ENCODE measurements at regions not wholly inside any gene's neighbourhood (a gene's known extent, or its start where the extent isn't known, plus 50 kb on each side); places are given as distances from the start of the nearest gene placed in this dataset.

DNA sequence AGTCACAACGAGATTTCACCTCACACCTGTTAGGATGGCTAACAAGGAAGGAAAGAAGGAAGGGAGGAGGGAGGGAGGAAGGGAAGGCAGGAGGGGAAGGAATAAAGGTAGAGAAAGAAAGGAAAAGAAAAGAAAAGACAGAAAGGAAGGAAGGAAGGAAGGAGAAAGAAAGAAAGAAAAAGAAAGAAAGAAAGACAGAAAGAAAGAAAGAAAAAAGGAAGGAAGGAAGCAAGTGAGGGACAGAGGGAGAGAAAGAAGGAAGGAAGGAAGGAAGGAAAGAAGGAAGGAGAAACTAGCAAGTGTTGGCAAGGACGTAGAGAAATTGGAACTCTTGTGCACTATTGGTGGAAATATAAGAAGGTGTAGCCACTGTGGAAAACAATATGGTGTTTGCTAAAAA, 52.2 kb downstream of the CCDC185 start:
- no peaks in the 10 kb centered on the region for H3K4me1 Mint-ChIP-seq
- no peak overlapping the region for H3K4me3 Mint-ChIP-seq
- peaks cover 6% of the 10 kb centered on the region for H3K27me3 Mint-ChIP-seq
- peaks cover 5 to 8% (median 8%) of the 10 kb centered on the region in 3 donors for H3K9me3 Mint-ChIP-seq
- H3K27ac Mint-ChIP-seq = no peak overlapping the region
- H3K36me3 Mint-ChIP-seq = peaks cover 1% of the 10 kb centered on the region

DNA sequence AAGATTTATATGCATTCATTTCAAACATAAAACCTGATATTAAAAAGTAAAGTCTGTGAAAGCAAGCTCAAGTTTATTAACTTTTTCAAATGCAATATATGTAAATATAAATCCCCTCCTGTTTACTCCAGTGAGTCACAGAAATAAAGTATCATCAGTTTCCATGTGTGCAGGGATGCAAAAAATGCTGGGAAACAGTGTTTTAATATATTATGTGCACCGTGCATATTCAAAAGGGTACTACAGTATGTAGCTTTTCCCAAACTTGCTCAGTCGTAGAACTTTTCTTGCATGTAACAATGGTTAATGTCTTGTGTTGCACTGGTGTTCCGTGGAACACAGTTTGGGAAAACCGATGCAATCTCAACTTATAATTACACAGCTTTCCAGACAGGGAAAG, 60.7 kb downstream of the CCDC185 start:
- Mint-ChIP-seq H3K27me3 (no peaks in the 10 kb centered on the region), H3K27ac (no peak overlapping the region), H3K9me3 (peaks cover 0 to 2% (median 0%) of the 10 kb centered on the region in 3 donors), H3K4me1 (no peaks in the 10 kb centered on the region), H3K36me3 (no peaks in the 10 kb centered on the region), H3K4me3 (no peak overlapping the region)

DNA sequence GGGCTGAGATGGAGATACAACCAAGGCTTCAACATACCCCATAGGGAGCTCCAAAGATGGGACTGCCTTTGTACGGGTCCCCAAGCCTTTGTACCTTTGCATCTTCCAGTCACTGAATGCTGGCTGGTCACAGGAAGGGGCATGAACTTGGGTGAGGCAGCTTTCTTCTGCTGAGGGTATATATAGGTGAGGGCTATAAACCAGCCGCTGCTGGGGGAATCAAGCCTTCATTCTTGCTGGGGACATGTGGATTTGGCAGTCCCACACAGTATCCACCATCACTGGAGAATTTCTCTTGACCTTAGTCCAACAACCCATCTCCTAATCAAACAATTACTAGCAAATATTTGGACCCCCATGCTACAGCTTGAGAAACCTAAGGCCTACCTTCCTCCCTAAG, 61.7 kb downstream of the CCDC185 start:
- H3K4me1 Mint-ChIP-seq = no peaks in the 10 kb centered on the region
- no peaks in the 10 kb centered on the region for H3K36me3 Mint-ChIP-seq

DNA sequence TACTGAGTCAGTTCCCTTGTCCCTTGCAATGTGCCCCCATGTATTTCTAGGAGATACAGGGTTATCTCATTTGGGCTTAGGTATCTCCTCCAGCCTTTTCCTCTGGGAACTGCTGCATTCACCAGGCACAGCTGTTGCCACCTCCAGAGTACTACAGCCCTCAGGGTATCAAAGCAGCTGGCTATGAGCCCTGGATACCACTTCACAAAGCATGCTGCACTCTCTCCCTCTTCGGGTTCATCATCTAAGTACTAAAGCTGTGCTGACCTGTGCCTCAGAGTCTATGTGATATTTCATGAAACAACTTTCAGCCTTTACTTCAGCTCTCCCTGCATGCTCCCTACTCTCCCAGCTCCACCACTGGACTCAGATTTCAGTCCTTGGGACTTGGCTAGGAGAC, 62.3 kb downstream of the CCDC185 start:
- H3K27me3 Mint-ChIP-seq = no peaks in the 10 kb centered on the region
- H3K9me3 Mint-ChIP-seq = peaks cover 0 to 2% (median 0%) of the 10 kb centered on the region in 3 donors
- H3K4me3 Mint-ChIP-seq = no peak overlapping the region
- no peaks in the 10 kb centered on the region for H3K4me1 Mint-ChIP-seq
- peak overlapping the region in 1 of 3 donors; percentile 60 for H3K27ac Mint-ChIP-seq
- no peaks in the 10 kb centered on the region for H3K36me3 Mint-ChIP-seq

More for the DNA sequence above, 61.7 kb downstream of the CCDC185 start:
- Mint-ChIP-seq H3K4me3 (no peak overlapping the region), H3K27me3 (no peaks in the 10 kb centered on the region), H3K9me3 (peaks cover 0 to 2% (median 0%) of the 10 kb centered on the region in 3 donors), H3K27ac (peak overlapping the region in 1 of 3 donors; percentile 60)

DNA sequence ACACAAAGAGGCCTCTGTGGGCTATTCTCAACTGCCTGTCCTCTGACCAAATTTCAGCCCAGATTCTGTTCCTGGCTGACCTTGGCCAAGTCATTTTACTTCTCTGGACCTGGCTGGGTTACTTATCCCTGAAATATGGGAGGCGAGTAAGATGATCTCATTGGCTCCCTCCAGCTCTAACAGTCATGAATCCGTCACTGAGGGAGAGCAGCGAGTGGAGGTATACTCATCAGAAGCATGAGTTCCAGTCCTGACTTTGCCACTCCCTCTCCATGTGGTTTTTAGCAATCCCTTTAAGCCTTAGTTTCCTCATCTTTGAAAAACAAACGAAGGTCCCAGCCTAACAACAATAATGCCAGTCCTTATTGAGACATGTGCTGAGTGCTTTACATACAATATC, 63.5 kb downstream of the CCDC185 start:
- Mint-ChIP-seq H3K4me3 (no peak overlapping the region), H3K9me3 (peaks cover 0 to 4% (median 0%) of the 10 kb centered on the region in 3 donors), H3K36me3 (no peaks in the 10 kb centered on the region), H3K27ac (no peak overlapping the region), H3K27me3 (peaks cover 7% of the 10 kb centered on the region), H3K4me1 (no peaks in the 10 kb centered on the region)

DNA sequence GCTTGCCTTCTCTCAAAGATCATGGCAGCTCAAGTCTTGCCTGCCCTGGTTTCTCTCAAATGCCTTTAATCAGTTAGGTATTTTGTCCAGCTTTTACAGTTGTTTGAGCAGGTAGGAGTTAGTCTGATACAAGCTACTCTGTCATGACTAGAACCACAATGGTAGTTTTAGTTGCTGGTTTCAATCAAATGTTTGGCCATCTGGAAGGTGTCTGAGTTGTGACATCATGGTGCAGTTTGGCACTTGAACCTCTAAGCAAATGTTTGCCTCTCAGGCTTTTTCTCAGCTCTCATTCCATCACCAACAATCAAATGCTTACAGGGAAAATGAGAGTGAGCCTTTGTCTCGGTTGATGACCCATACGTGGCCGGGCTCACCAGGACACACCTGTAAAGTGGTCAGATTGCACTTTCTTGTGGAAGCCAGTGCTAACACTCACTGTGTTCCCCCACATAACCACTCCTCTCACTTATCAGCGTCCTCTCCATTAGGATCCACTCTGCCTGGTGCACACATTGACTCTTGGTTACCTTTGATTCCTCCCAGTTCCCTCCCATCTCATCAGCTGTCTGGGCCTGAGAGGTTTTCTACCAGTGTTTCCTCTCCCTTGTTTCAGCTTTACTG, 67.5 kb downstream of the CCDC185 start:
- Mint-ChIP-seq H3K36me3 (no peaks in the 10 kb centered on the region), H3K4me1 (no peaks in the 10 kb centered on the region), H3K4me3 (no peak overlapping the region), H3K27ac (peak overlapping the region in 1 of 3 donors; percentile 60), H3K9me3 (peaks cover 0 to 3% (median 0%) of the 10 kb centered on the region in 3 donors), H3K27me3 (peaks cover 7% of the 10 kb centered on the region)

DNA sequence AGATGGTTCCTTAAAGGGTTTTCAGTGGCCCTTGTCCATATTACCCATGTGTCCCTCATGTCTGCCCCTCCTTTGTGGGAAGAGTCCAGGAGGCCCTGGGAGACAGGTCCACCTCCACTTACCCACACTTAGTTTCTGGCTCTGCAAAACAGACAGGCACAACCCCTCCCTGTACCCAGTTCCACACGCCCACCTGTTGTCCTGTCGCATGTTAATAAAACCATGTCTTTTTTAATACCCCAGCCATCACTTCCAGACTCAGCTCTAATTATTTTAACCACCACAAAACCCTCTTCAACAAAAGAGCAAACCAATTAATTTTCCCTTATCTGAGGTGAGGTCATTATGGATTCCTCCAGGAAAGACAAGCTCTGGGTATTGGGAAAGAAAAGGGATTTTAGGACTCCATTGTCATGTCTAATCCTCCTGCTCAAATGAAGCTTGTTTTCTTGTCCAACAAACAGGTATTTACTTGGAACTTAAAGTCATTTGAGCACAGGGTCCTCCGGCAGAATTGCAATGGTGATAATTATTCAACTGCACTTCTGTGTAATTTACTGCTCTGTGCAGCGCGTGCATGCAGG, 68.9 kb downstream of the CCDC185 start:
- H3K27me3 Mint-ChIP-seq = peaks cover 8% of the 10 kb centered on the region
- no peaks in the 10 kb centered on the region for H3K4me1 Mint-ChIP-seq
- no peak overlapping the region for H3K4me3 Mint-ChIP-seq
- peaks cover 0 to 3% (median 0%) of the 10 kb centered on the region in 3 donors for H3K9me3 Mint-ChIP-seq
- H3K27ac Mint-ChIP-seq = no peak overlapping the region
- no peaks in the 10 kb centered on the region for H3K36me3 Mint-ChIP-seq

DNA sequence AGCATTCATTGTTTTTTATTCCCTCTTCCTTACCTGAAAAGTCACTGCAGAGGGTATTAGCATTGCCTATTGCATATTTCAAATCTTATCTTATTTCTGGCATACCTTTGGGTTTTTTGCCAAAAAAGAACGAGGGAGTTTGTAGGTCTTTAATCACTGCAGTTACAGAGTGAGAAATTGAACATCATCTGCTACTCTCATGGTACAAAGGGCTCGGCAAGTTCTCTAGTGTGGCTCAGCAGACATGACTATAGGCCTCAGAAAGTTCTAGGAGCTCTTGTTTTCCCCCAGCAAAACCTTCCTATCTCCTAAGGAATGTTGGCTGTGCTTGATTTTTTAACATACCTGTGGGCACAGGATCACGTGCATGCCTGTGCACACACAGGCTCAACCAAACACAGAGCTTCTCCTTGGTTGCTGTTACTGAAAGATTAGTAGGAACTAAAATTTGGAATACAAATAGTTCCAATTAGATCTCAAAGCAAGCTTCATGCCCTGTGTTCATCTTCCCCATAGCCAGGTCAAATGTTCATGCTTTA, 69.7 kb downstream of the CCDC185 start:
- Mint-ChIP-seq H3K36me3 (no peaks in the 10 kb centered on the region), H3K4me1 (no peaks in the 10 kb centered on the region), H3K9me3 (peaks cover 0 to 3% (median 0%) of the 10 kb centered on the region in 3 donors), H3K27me3 (peaks cover 11% of the 10 kb centered on the region), H3K27ac (no peak overlapping the region), H3K4me3 (no peak overlapping the region)

DNA sequence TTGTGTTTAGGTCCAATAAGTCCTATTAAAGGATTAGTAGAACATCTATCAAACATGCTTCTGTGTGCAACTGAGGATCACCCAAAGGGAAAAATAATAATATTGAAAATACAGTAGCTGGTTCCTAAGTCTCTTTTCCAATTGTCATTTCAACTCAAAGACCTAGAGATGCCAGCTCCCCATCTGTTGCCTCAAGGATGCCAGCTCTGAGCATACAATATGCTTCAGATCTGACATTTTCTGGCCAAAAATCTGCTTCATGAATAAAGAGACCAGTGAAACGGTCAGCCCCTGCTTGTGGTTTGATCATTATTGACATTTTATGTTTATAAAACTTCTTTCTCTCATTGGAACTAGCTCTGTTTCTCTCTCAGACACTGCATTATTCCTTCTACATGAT, 72.9 kb downstream of the CCDC185 start:
- no peaks in the 10 kb centered on the region for H3K4me1 Mint-ChIP-seq
- H3K36me3 Mint-ChIP-seq = no peaks in the 10 kb centered on the region
- peaks cover 0 to 3% (median 0%) of the 10 kb centered on the region in 3 donors for H3K9me3 Mint-ChIP-seq
- H3K27me3 Mint-ChIP-seq = peaks cover 6% of the 10 kb centered on the region
- no peak overlapping the region for H3K4me3 Mint-ChIP-seq
- H3K27ac Mint-ChIP-seq = no peak overlapping the region

DNA sequence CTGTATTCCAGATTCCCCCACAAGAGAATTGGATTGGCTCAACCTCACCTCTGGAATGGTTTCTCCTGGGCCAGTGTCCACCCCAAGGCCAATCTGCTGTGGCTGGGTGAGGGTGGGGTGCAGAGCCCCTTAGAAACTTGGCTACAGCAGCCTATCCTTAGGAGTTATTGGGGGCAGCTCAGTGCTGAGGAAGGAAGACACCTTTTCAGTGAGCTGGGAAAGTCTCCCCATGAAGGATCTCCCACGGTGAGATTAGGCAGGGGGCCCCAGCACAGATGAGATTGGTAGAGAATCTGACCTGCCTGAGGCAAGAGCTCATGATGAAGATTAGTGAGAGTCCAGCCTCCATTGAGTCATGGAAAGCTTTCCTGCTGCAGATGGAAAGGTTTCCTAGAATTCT, 78.4 kb downstream of the CCDC185 start:
- H3K9me3 Mint-ChIP-seq = no peaks in the 10 kb centered on the region

DNA sequence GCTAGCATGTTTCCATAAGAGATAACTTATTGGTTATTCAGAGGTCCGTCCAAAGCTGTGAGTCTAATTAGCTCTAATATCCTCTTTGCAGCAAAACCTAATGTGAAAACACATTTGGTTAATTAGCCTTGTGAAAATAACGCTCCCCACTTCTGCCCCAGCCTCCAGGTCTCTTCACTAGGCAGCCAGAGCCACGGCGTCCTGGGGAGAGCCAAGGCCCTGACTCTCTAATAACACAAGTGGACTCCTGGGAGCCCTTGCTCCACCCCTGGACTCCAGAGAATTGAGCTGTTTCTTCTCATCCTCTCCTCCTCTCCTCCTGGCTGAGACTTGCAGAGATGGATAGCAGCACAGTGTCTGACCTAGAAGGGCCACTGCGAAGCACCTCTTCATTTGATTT, 78.8 kb downstream of the CCDC185 start:
- no peak overlapping the region for H3K27ac Mint-ChIP-seq

More for the DNA sequence above, 78.4 kb downstream of the CCDC185 start:
- H3K27me3 Mint-ChIP-seq = peaks cover 17% of the 10 kb centered on the region
- H3K4me1 Mint-ChIP-seq = no peaks in the 10 kb centered on the region
- no peak overlapping the region for H3K27ac Mint-ChIP-seq
- H3K36me3 Mint-ChIP-seq = no peaks in the 10 kb centered on the region
- no peak overlapping the region for H3K4me3 Mint-ChIP-seq

DNA sequence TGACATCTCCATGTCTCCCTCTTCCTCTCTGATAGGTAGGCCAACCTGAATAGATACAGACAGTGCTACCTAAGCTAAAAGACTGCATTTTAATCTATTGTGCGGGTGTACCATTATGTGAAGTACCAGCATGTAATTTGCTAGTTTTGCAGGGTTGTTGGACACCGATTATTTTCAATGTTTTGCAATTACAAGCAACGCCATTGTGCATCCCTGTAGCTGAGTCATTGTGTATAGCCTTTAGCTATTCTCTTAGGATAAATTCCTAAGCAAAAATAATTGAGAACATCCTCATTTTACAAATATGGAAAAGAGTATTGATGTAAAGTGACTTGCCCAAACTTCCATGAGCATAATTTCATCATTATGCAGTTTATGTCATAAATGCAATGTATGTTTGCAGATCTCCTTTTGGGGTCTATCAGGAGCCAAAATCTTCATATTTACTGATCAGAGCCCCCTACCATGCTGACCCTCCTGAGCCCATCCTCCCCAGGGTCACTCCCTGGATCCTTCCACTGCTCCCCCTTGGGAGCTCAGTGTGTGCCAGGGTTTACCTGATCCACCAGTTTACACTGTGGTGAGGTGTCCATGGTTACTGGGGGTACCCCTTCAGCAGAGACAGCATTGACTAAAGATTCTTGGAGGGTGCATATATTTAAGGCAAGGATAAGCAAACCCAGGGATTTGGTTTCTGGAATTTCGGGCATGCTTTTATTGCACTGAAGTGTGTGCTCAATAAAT, 80.6 kb downstream of the CCDC185 start:
- no peaks in the 10 kb centered on the region for H3K9me3 Mint-ChIP-seq

More for the DNA sequence above, 78.8 kb downstream of the CCDC185 start:
- Mint-ChIP-seq H3K4me3 (no peak overlapping the region), H3K9me3 (no peaks in the 10 kb centered on the region), H3K36me3 (no peaks in the 10 kb centered on the region), H3K4me1 (peaks cover 0 to 2% (median 0%) of the 10 kb centered on the region in 3 donors), H3K27me3 (peaks cover 21% of the 10 kb centered on the region)

DNA sequence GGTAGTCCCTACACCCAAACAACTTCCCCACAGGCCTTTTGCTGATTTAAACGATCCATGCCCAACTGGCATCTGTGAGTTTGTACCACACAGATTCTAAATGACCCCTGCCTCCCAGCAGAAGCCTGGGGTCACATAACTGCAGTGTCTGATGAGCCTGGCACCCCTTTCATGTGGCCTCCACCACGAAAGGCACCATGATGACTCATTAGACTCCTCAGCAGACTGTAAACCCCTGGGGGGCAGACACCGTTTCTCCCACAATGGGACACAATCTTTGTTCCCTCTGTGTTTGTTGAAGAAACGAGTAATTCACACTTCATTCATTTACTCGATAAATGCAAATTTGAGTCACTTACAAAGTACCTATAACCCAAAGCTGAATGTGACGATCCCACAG, 81.6 kb downstream of the CCDC185 start:
- no peak overlapping the region for H3K27ac Mint-ChIP-seq
- H3K9me3 Mint-ChIP-seq = no peaks in the 10 kb centered on the region
- H3K36me3 Mint-ChIP-seq = peaks cover 3% of the 10 kb centered on the region
- H3K4me3 Mint-ChIP-seq = no peak overlapping the region
- peaks cover 28% of the 10 kb centered on the region for H3K27me3 Mint-ChIP-seq
- peaks cover 0 to 2% (median 0%) of the 10 kb centered on the region in 3 donors for H3K4me1 Mint-ChIP-seq

More for the DNA sequence above, 80.6 kb downstream of the CCDC185 start:
- Mint-ChIP-seq H3K36me3 (peaks cover 3% of the 10 kb centered on the region), H3K4me1 (peaks cover 0 to 2% (median 0%) of the 10 kb centered on the region in 3 donors), H3K4me3 (no peak overlapping the region), H3K27me3 (peaks cover 28% of the 10 kb centered on the region), H3K27ac (no peak overlapping the region)

DNA sequence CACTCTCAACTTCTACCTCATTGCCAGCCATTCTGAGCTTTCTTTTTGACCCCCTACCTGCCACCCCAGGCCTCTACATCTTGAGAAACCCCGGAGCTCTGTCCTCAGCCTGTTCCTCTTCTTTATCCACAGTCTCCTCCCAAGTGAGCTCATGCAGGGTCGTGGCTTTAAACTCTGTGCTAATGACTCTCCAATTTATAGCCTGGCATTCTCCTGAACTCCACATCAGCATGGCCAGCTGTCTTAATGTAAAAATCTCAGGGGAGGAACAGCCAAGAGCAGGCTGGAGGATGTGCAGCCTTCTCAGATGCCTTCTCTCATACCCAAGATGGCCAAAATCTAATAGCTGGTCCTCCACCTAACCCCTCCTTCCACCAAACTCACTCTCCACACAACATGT, 84.2 kb downstream of the CCDC185 start:
- H3K9me3 Mint-ChIP-seq = peaks cover 0 to 2% (median 0%) of the 10 kb centered on the region in 3 donors
- H3K4me3 Mint-ChIP-seq = no peak overlapping the region
- peaks cover 4% of the 10 kb centered on the region for H3K36me3 Mint-ChIP-seq
- peaks cover 29% of the 10 kb centered on the region for H3K27me3 Mint-ChIP-seq
- H3K4me1 Mint-ChIP-seq = peaks cover 0 to 2% (median 0%) of the 10 kb centered on the region in 3 donors
- H3K27ac Mint-ChIP-seq = no peak overlapping the region

DNA sequence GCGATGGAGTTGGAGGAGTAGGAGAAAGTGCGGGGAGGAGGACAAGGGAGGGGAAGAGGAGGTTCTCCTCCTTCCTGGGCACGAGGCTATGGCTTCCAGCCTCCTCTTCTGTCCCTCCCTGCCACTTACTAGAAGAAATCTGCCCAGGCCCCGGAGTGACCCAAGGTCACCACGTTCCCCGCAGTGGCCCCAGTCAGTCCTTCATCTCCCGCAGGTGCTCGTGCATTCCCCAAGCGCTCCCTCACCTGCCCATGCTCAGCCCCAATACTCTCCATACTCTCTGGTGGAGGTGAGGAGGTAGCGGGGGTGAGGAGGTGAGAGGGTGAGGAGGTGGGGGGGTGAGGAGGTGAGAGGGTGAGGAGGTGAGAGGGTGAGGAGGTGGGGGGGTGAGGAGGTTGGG, 85.4 kb downstream of the CCDC185 start:
- Mint-ChIP-seq H3K27ac (no peak overlapping the region), H3K4me3 (no peak overlapping the region), H3K4me1 (peaks cover 0 to 4% (median 0%) of the 10 kb centered on the region in 3 donors), H3K9me3 (peaks cover 0 to 2% (median 0%) of the 10 kb centered on the region in 3 donors), H3K36me3 (peaks cover 4% of the 10 kb centered on the region), H3K27me3 (peaks cover 25% of the 10 kb centered on the region)
